Astrocyte (in vitro differentiated cells and primary cell): ENCODE measurements at regions not wholly inside any gene's neighbourhood (a gene's known extent, or its start where the extent isn't known, plus 50 kb on each side); places are given as distances from the start of the nearest gene placed in this dataset.

Experiments
- CTCF ChIP-seq: IDR thresholded peaks from 2 replicates; pipeline ENCODE4 v1.5.1; 2011; ENCODE audit warnings: low read depth, mild to moderate bottlenecking, inconsistent platforms, low read length, moderate library complexity; ENCODE audit not compliant: insufficient read depth
- EZH2 ChIP-seq: IDR thresholded peaks from 2 replicates; pipeline ENCODE4 v1.6.1; 2012; ENCODE audit warnings: mild to moderate bottlenecking, low read length, inconsistent platforms; ENCODE audit not compliant: insufficient read depth

- no peak for TF ChIP-seq CTCF
- no peak for TF ChIP-seq EZH2
Measured at GRCh38 chr4:107212565-107212964, 176.5 kb upstream of the DKK2 start.
